ENCODE measurements at regions not wholly inside any gene's neighbourhood (a gene's known extent, or its start where the extent isn't known, plus 50 kb on each side); places are given as distances from the start of the nearest gene placed in this dataset.

- H3K9me3 Mint-ChIP-seq = no peaks in the 10 kb centered on the region
Measured at GRCh38 chr13:40498461-40498860, 168.0 kb downstream of the FOXO1 start.

GRCh38 chr13:40502236-40502635 is 164.2 kb downstream of the FOXO1 start:
- no peaks in the 10 kb centered on the region for H3K27me3 Mint-ChIP-seq
- H3K4me3 Mint-ChIP-seq = no peak overlapping the region
- DNase-seq = no peak
- H3K4me1 Mint-ChIP-seq = peaks cover 15% of the 10 kb centered on the region
- H3K9me3 Mint-ChIP-seq = peaks cover 4% of the 10 kb centered on the region
- no peaks in the 10 kb centered on the region for H3K36me3 Mint-ChIP-seq (ENCODE audit: low read depth)
- H3K27ac Mint-ChIP-seq = no peak overlapping the region
- intact Hi-C loops (cut with micrococcal nuclease) = no loop called here

More at GRCh38 chr13:40498461-40498860, 168.0 kb downstream of the FOXO1 start:
- no peak for DNase-seq
- no peaks in the 10 kb centered on the region for H3K27me3 Mint-ChIP-seq
- H3K27ac Mint-ChIP-seq = no peak overlapping the region
- intact Hi-C loops (cut with micrococcal nuclease) = no loop called here
- peaks cover 38% of the 10 kb centered on the region for H3K4me1 Mint-ChIP-seq
- H3K36me3 Mint-ChIP-seq (ENCODE audit: low read depth) = no peaks in the 10 kb centered on the region
- no peak overlapping the region for H3K4me3 Mint-ChIP-seq

GRCh38 chr13:40503011-40503410 is 163.4 kb downstream of the FOXO1 start:
- no peak for DNase-seq
- Mint-ChIP-seq H3K27me3 (no peaks in the 10 kb centered on the region), H3K4me3 (no peak overlapping the region), H3K36me3 (ENCODE audit: low read depth) (no peaks in the 10 kb centered on the region), H3K9me3 (peaks cover 4% of the 10 kb centered on the region), H3K27ac (no peak overlapping the region), H3K4me1 (peaks cover 12% of the 10 kb centered on the region)
- intact Hi-C loops (cut with micrococcal nuclease) = no loop called here

- Mint-ChIP-seq H3K4me3 (no peak overlapping the region), H3K27ac (no peak overlapping the region)
Measured at GRCh38 chr13:40503966-40504591, 162.4 kb downstream of the FOXO1 start.

GRCh38 chr13:40504641-40505040 is 161.8 kb downstream of the FOXO1 start:
- Mint-ChIP-seq H3K4me1 (peaks cover 13% of the 10 kb centered on the region), H3K27ac (no peak overlapping the region), H3K36me3 (ENCODE audit: low read depth) (no peaks in the 10 kb centered on the region), H3K27me3 (no peaks in the 10 kb centered on the region), H3K9me3 (peaks cover 4% of the 10 kb centered on the region), H3K4me3 (no peak overlapping the region)
- DNase-seq = no peak
- intact Hi-C loops (cut with micrococcal nuclease) = no loop called here

More at GRCh38 chr13:40503966-40504591, 162.4 kb downstream of the FOXO1 start:
- H3K9me3 Mint-ChIP-seq = peaks cover 4% of the 10 kb centered on the region
- intact Hi-C loops (cut with micrococcal nuclease) = no loop called here
- no peaks in the 10 kb centered on the region for H3K36me3 Mint-ChIP-seq (ENCODE audit: low read depth)
- DNase-seq = no peak
- H3K4me1 Mint-ChIP-seq = peaks cover 12% of the 10 kb centered on the region
- no peaks in the 10 kb centered on the region for H3K27me3 Mint-ChIP-seq

GRCh38 chr13:40505196-40505595 is 161.2 kb downstream of the FOXO1 start:
- Mint-ChIP-seq H3K4me3 (no peak overlapping the region), H3K4me1 (peaks cover 13% of the 10 kb centered on the region), H3K36me3 (ENCODE audit: low read depth) (no peaks in the 10 kb centered on the region), H3K27me3 (no peaks in the 10 kb centered on the region), H3K9me3 (peaks cover 4% of the 10 kb centered on the region), H3K27ac (no peak overlapping the region)
- intact Hi-C loops (cut with micrococcal nuclease) = no loop called here
- no peak for DNase-seq

Data from activated CD4-positive, alpha-beta T cell treated with anti-CD3 and anti-CD28 coated beads, Interleukin-2, amount 10 ng/mL, durations not matched to agents 24 days and 14 days (primary cell).